ENCODE measurements at regions not wholly inside any gene's neighbourhood (a gene's known extent, or its start where the extent isn't known, plus 50 kb on each side); places are given as distances from the start of the nearest gene placed in this dataset.

- no peak for DNase-seq (ENCODE audit: low spot score)
- Mint-ChIP-seq H3K27ac (no peak overlapping the region), H3K36me3 (peaks cover 3% of the 10 kb centered on the region), H3K27me3 (ENCODE audit: low read depth) (no peaks in the 10 kb centered on the region), H3K4me3 (no peak overlapping the region), H3K4me1 (peaks cover 47% of the 10 kb centered on the region), H3K9me3 (peaks cover 4% of the 10 kb centered on the region; the same call in 1 of the 2 replicates)
- TF ChIP-seq MYBL2 (CRISPR knock-in tag; IDR thresholded peaks at IDR 0.05) (no peak), E2F4 (CRISPR knock-in tag; IDR thresholded peaks at IDR 0.05; ENCODE audit: borderline replicate concordance, low read depth) (no peak), ZNF281 (CRISPR knock-in tag; IDR thresholded peaks at IDR 0.05) (no peak), AFF4 (CRISPR knock-in tag; IDR thresholded peaks at IDR 0.05; ENCODE audit: borderline replicate concordance) (no peak), ZNF232 (CRISPR knock-in tag; IDR thresholded peaks at IDR 0.05) (no peak), PRRX2 (CRISPR knock-in tag; IDR thresholded peaks at IDR 0.05) (no peak), MXD4 (CRISPR knock-in tag; IDR thresholded peaks at IDR 0.05; ENCODE audit: borderline replicate concordance) (no peak), HMGA2 (CRISPR knock-in tag; IDR thresholded peaks at IDR 0.05) (no peak), ATF1 (CRISPR knock-in tag; IDR thresholded peaks at IDR 0.05) (no peak), ESRRA (CRISPR knock-in tag; IDR thresholded peaks at IDR 0.05; ENCODE audit: borderline replicate concordance) (no peak), NR1H2 (CRISPR knock-in tag; IDR thresholded peaks at IDR 0.05) (no peak), ATF6 (CRISPR knock-in tag; IDR thresholded peaks at IDR 0.05) (no peak), ZBTB43 (CRISPR knock-in tag; IDR thresholded peaks at IDR 0.05) (no peak), MLX (CRISPR knock-in tag; IDR thresholded peaks at IDR 0.05) (no peak), CREM (CRISPR knock-in tag; IDR thresholded peaks at IDR 0.05) (no peak), ZNF138 (CRISPR knock-in tag; conservative IDR thresholded peaks at IDR 0.05) (no peak), ZMAT4 (CRISPR knock-in tag; IDR thresholded peaks at IDR 0.05) (no peak)
- POLR2A ChIA-PET = no interaction called here
- CTCF ChIA-PET = no interaction called here
- ATAC-seq = no peak
These were observed 83.9 kb downstream of the CCNA1 start for GRCh38 chr13:36516225-36516624.

All from WTC11 (cell line).